H1 (cell line): ENCODE measurements at regions not wholly inside any gene's neighbourhood (a gene's known extent, or its start where the extent isn't known, plus 50 kb on each side); places are given as distances from the start of the nearest gene placed in this dataset.

Experiments used
- CTCF ChIA-PET: fragments of 300-600 bp; sonication (Branson Sonifier 250); formaldehyde crosslinking; loops from one replicate; lab custom pipeline; 2021; ENCODE audit not compliant: partially characterized antibody; lab: Charles Lee
- POLR2A ChIA-PET: fragments of 300-600 bp; sonication (Branson Sonifier 250); formaldehyde crosslinking; loops from one replicate; lab custom pipeline; 2021; ENCODE audit warnings: inconsistent platforms; ENCODE audit not compliant: partially characterized antibody; lab: Charles Lee
- DNase-seq, 2 experiments: peaks; one replicate each; pipeline versions ENCODE4 v3.0.0 to v3.0.0-alpha.2; 2010 to 2022; ENCODE audit warnings: low spot score in 2 of 2, low read depth in 1 of 2, mixed read lengths in 1 of 2
- FAIRE-seq: peaks from 2 replicates; lab custom pipeline; 2011; peaks lifted over from hg19 to GRCh38; lab: Jason Lieb, UNC
- H2AFZ ChIP-seq: 2 replicates; pipeline ENCODE4 v1.8.1; 2012; ENCODE audit warnings: low read length, inconsistent platforms
- H2AK5ac ChIP-seq: 2 replicates; pipeline ENCODE4 v1.6.1; 2013; ENCODE audit warnings: low read depth, low read length
- H2BK120ac ChIP-seq: replicated peaks from 2 replicates; pipeline ENCODE3; 2013; ENCODE audit warnings: low read depth, low read length, inconsistent platforms
- H2BK12ac ChIP-seq: 2 replicates; pipeline ENCODE4 v1.6.1; 2013; ENCODE audit warnings: low read depth, low read length
- H2BK15ac ChIP-seq: 2 replicates; pipeline ENCODE4 v1.6.1; 2013; ENCODE audit warnings: low read length
- H2BK20ac ChIP-seq: 2 replicates; pipeline ENCODE4 v1.6.1; 2013; ENCODE audit warnings: low read length
- H2BK5ac ChIP-seq: 2 replicates; pipeline ENCODE4 v1.6.1; 2013; ENCODE audit warnings: low read depth, low read length
- H3K14ac ChIP-seq: 2 replicates; pipeline ENCODE4 v1.6.1; 2013; ENCODE audit warnings: inconsistent platforms; ENCODE audit not compliant: insufficient read length
- H3K18ac ChIP-seq: 2 replicates; pipeline ENCODE4 v1.6.1; 2013; ENCODE audit warnings: low read length; ENCODE audit errors: extremely low read depth
- H3K23ac ChIP-seq: 2 replicates; pipeline ENCODE4 v1.6.1; 2013; ENCODE audit warnings: inconsistent platforms; ENCODE audit not compliant: insufficient read length
- H3K23me2 ChIP-seq: 2 replicates; pipeline ENCODE4 v1.6.1; 2013; ENCODE audit warnings: low read depth, low read length
- H3K27ac ChIP-seq: 2 replicates; pipeline ENCODE4 v1.6.1; 2011; ENCODE audit warnings: low read depth, low read length, inconsistent platforms
- H3K27me3 ChIP-seq, 4 experiments: replicated peaks in 1 of 4; 1 replicate in 1 of 4; 2 replicates in 3 of 4; pipeline versions ENCODE4 v1.6.1 to v1.8.1; 2011 to 2013; ENCODE audit warnings: low read length in 3 of 4, mild to moderate bottlenecking in 3 of 4, inconsistent platforms in 2 of 4, mixed read lengths in 2 of 4, moderate library complexity in 1 of 4; ENCODE audit not compliant: control insufficient read depth in 3 of 4, insufficient read depth in 3 of 4; ENCODE audit errors: extremely low read depth in 1 of 4
- H3K36me3 ChIP-seq, 4 experiments: 2 replicates each; pipeline versions ENCODE4 v1.6.1 to v1.8.1; 2011 to 2013; ENCODE audit warnings: mild to moderate bottlenecking in 4 of 4, low read length in 3 of 4, moderate library complexity in 2 of 4, control low read depth in 1 of 4, inconsistent platforms in 1 of 4; ENCODE audit not compliant: insufficient read depth in 4 of 4, control insufficient read depth in 2 of 4
- H3K4ac ChIP-seq: replicated peaks from 2 replicates; pipeline ENCODE3; 2013; ENCODE audit warnings: low read length, low read depth, mixed read lengths, inconsistent platforms; ENCODE audit not compliant: insufficient read length
- H3K4me1 ChIP-seq, 4 experiments: replicated peaks in 1 of 4; 1 replicate in 1 of 4; 2 replicates in 3 of 4; pipeline versions ENCODE4 v1.6.1 to v1.8.1; 2011 to 2013; ENCODE audit warnings: low read length in 3 of 4, inconsistent platforms in 2 of 4, mixed read lengths in 1 of 4; ENCODE audit not compliant: insufficient read depth in 4 of 4, control insufficient read depth in 3 of 4
- H3K4me2 ChIP-seq, 2 experiments: 2 replicates each; pipeline versions ENCODE4 v1.6.1 to v1.8.1; 2011 to 2013; ENCODE audit warnings: low read depth in 2 of 2, low read length in 2 of 2, control low read depth in 1 of 2, inconsistent platforms in 1 of 2, mild to moderate bottlenecking in 1 of 2; ENCODE audit not compliant: insufficient read depth in 1 of 2
- H3K4me3 ChIP-seq, 4 experiments: fragments of 200-600, 300-600 bp in 1 of 4; sonication (generic), shearing (Covaris generic), sonication (Bioruptor Twin) in 1 of 4; 2 replicates each; pipeline versions ENCODE4 v1.5.1 to v1.8.1; 2011 to 2016; ENCODE audit warnings: low read length in 4 of 4, low read depth in 3 of 4, control low read depth in 2 of 4, inconsistent platforms in 2 of 4, mild to moderate bottlenecking in 2 of 4, mixed read lengths in 1 of 4, moderate library complexity in 1 of 4; ENCODE audit not compliant: insufficient read depth in 2 of 4; ENCODE audit errors: extremely low read depth in 1 of 4
- H3K56ac ChIP-seq: replicated peaks from 2 replicates; pipeline ENCODE3; 2013; ENCODE audit warnings: low read depth, mild to moderate bottlenecking, mixed read lengths, low read length, inconsistent platforms; ENCODE audit not compliant: insufficient read length
- H3K79me1 ChIP-seq: 2 replicates; pipeline ENCODE4 v1.6.1; 2013; ENCODE audit warnings: low read depth, low read length, control low read depth
- H3K79me2 ChIP-seq, 2 experiments: 2 replicates each; pipeline versions ENCODE4 v1.6.1 to v1.8.1; 2012 to 2013; ENCODE audit warnings: low read length in 2 of 2, mild to moderate bottlenecking in 2 of 2, inconsistent platforms in 1 of 2; ENCODE audit not compliant: insufficient read depth in 2 of 2, control insufficient read depth in 1 of 2
- H3K9ac ChIP-seq, 4 experiments: replicated peaks in 1 of 4; 1 replicate in 1 of 4; 2 replicates in 3 of 4; pipeline versions ENCODE4 v1.6.1 to v1.8.1; 2011 to 2013; ENCODE audit warnings: low read depth in 3 of 4, low read length in 3 of 4, control low read depth in 2 of 4, mild to moderate bottlenecking in 2 of 4, moderate library complexity in 2 of 4, inconsistent platforms in 1 of 4; ENCODE audit errors: extremely low read depth in 1 of 4
- H3K9me3 ChIP-seq, 2 experiments: 2 replicates each; pipeline versions ENCODE4 v1.6.1 to v1.8.1; 2012 to 2013; ENCODE audit warnings: mild to moderate bottlenecking in 2 of 2, moderate library complexity in 2 of 2, control low read depth in 1 of 2, inconsistent platforms in 1 of 2, low read depth in 1 of 2, low read length in 1 of 2, mixed read lengths in 1 of 2; ENCODE audit not compliant: insufficient read depth in 2 of 2
- H4K20me1 ChIP-seq, 2 experiments: replicated peaks in 1 of 2; 2 replicates each; pipeline versions ENCODE3 to v1.8.1; 2011 to 2013; ENCODE audit warnings: inconsistent platforms in 2 of 2, low read length in 2 of 2, mild to moderate bottlenecking in 1 of 2; ENCODE audit not compliant: insufficient read depth in 2 of 2, control insufficient read depth in 1 of 2
- H4K5ac ChIP-seq: 2 replicates; pipeline ENCODE4 v1.6.1; 2013; ENCODE audit warnings: low read length, low read depth, mixed read lengths, inconsistent platforms; ENCODE audit not compliant: insufficient read length
- H4K8ac ChIP-seq: 2 replicates; pipeline ENCODE4 v1.8.0; 2013; ENCODE audit warnings: mild to moderate bottlenecking, moderate library complexity, low read length, inconsistent platforms; ENCODE audit not compliant: insufficient read depth; ENCODE audit errors: extremely low read depth
- H4K91ac ChIP-seq: replicated peaks from 2 replicates; pipeline ENCODE3; 2013; ENCODE audit warnings: low read length, mixed read lengths, inconsistent platforms; ENCODE audit not compliant: insufficient read length
- BRCA1 ChIP-seq: IDR thresholded peaks from 2 replicates; pipeline ENCODE4 v1.6.1; 2012; ENCODE audit warnings: low read depth, low read length, improper control_type of control experiment
- EGR1 ChIP-seq: IDR thresholded peaks from 2 replicates; pipeline ENCODE4 v1.6.1; 2011; ENCODE audit warnings: low read depth, low read length, borderline replicate concordance
- NRF1 ChIP-seq: IDR thresholded peaks from 2 replicates; pipeline ENCODE4 v1.6.1; 2011; ENCODE audit warnings: mild to moderate bottlenecking, low read depth, low read length, improper control_type of control experiment
- RAD21 ChIP-seq, 2 experiments: IDR thresholded peaks in 1 of 2; conservative IDR thresholded peaks in 1 of 2; 2 replicates each; pipeline ENCODE4 v1.6.1; 2011; ENCODE audit warnings: low read depth in 2 of 2, low read length in 2 of 2, improper control_type of control experiment in 1 of 2, inconsistent platforms in 1 of 2, mild to moderate bottlenecking in 1 of 2, moderate library complexity in 1 of 2
- SP4 ChIP-seq: IDR thresholded peaks from 2 replicates; pipeline ENCODE4 v1.6.1; 2012; ENCODE audit warnings: low read length, inconsistent platforms
- TCF12 ChIP-seq: IDR thresholded peaks from 2 replicates; pipeline ENCODE4 v1.6.1; 2011; ENCODE audit warnings: low read depth, mild to moderate bottlenecking, low read length
- WGBS, 2 experiments: shearing (Covaris generic) in 1 of 2; methylation state at CpG; one replicate each; pipeline versions ENCODE4 v1.1.6 to v1.1.7; 2013 to 2015; ENCODE audit warnings: low lambda C conversion rate in 2 of 2, mixed read lengths in 2 of 2, inconsistent platforms in 1 of 2, low coverage in 1 of 2, missing lambda C conversion rate in 1 of 2; ENCODE audit not compliant: insufficient replicate concordance in 2 of 2, insufficient coverage in 1 of 2, insufficient read length in 1 of 2; ENCODE audit errors: extremely low coverage in 1 of 2, missing lambda C conversion rate in 1 of 2; 5-methylcytosine and 5-hydroxymethylcytosine counted together

- Histone ChIP-seq H3K36me3 (no peaks in the 10 kb centered on the region), H3K4me3 (no peak overlapping the region), H3K23ac (no peak overlapping the region), H4K91ac (no peak overlapping the region), H3K23me2 (no peaks in the 10 kb centered on the region), H2AK5ac (no peak overlapping the region), H3K56ac (no peak overlapping the region), H2BK15ac (no peak overlapping the region), H2BK12ac (no peak overlapping the region), H3K14ac (no peak overlapping the region), H4K5ac (no peak overlapping the region), H3K27ac (no peak overlapping the region), H3K4ac (no peak overlapping the region), H3K18ac (no peak overlapping the region), H3K27me3 (peaks cover 0 to 1% (median 0%) of the 10 kb centered on the region in 4 experiments; a peak in 1 of 7 replicates), H2AFZ (no peak overlapping the region), H3K4me1 (no peaks in the 10 kb centered on the region), H3K4me2 (no peak overlapping the region), H3K79me2 (no peaks in the 10 kb centered on the region), H2BK120ac (no peak overlapping the region), H3K9ac (no peak overlapping the region), H3K79me1 (no peaks in the 10 kb centered on the region), H2BK20ac (no peak overlapping the region), H2BK5ac (no peak overlapping the region), H4K20me1 (no peaks in the 10 kb centered on the region), H4K8ac (no peak overlapping the region), H3K9me3 (no peaks in the 10 kb centered on the region)
- DNase-seq (no peak), FAIRE-seq (no peak)
- CTCF ChIA-PET: interaction anchor here (3.1 kb wide), 1 partner anchor 38 kb away, joined by 18 read pairs; no protein-coding TSS in a partner anchor
- 82% methylated on average over 1 of the region's 1 CpG; no CpG with 5 or more reads in 1 of the 2 experiments for WGBS, 2 experiments
- POLR2A ChIA-PET: no interaction called here
- TF ChIP-seq NRF1: no peak
- no peak for TF ChIP-seq TCF12
- no peak for TF ChIP-seq EGR1
- no peak for TF ChIP-seq SP4
- no peak for TF ChIP-seq RAD21 (IDR thresholded peaks at IDR 0.05 in 1 of 2, conservative IDR thresholded peaks at IDR 0.05 in 1 of 2; ENCODE audit: low read depth in 2 of 2, low read length in 2 of 2)
- TF ChIP-seq BRCA1: no peak
These were observed 85.5 kb upstream of the VANGL1 start for GRCh38 chr1:115556236-115556635.
